ENCODE measurements at regions not wholly inside any gene's neighbourhood (a gene's known extent, or its start where the extent isn't known, plus 50 kb on each side); places are given as distances from the start of the nearest gene placed in this dataset.
A peak's percentile ranks its signal among the peaks of the same experiment; 100 is the strongest.

DNA sequence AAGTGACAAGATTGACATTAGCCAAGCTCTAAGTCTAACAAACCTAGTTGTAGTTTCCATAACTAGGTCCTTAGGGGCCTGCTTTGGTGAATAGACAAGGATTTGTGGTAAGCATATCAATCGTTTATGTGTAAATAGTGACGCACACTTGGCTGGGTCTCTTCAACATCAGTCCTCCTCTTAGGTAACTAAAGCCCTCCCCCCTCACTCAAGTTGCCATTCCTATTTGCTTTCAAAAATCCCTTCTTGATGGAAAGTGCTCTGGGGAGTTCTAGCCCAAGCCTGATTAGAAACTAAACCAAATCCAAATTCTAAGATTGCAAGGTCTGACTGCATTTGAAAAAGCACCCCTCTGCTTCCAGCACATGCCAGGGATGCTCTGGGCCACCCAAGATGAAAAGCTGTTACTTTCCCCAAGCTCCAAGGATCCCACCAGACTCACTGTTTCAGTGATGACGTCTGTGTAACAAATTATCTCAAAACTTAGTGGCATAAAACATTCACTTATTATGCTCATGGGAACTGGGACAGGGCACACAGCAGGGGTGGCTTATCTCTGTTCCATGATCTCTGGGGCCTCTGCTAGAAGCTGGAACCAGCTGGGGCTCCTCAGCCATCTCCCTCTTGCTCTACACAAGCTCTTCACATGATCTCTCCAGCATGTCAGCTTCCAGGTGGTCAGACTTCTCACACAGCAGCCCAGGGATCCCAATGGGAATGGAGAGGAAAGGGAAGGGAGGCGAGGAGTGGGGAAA lies 74.1 kb downstream of the RRAGC start (continued):
- TF ChIP-seq ELF2 (CRISPR knock-in tag; IDR thresholded peaks at IDR 0.05) (no peak), MAZ (CRISPR knock-in tag; conservative IDR thresholded peaks at IDR 0.05 in 1 of 2, IDR thresholded peaks at IDR 0.05 in 1 of 2) (peak in 1 of 2 experiments; percentile 12; a peak in 1 of 4 replicates), MEIS2 (IDR thresholded peaks at IDR 0.05; ENCODE audit: partially characterized antibody) (peak; percentile 32), DACH1 (IDR thresholded peaks at IDR 0.05; ENCODE audit: partially characterized antibody) (peak; percentile 53), NFE2L1 (tag; IDR thresholded peaks at IDR 0.05; ENCODE audit: borderline replicate concordance, low read depth) (no peak), TARDBP (IDR thresholded peaks at IDR 0.05) (no peak), RFX5 (IDR thresholded peaks at IDR 0.05; ENCODE audit: low read depth, low read length) (no peak), ZKSCAN8 (CRISPR knock-in tag; IDR thresholded peaks at IDR 0.05) (no peak), TBL1XR1 (IDR thresholded peaks at IDR 0.05; ENCODE audit: low read length in 2 of 2) (no peak), ZNF143 (CRISPR knock-in tag; IDR thresholded peaks at IDR 0.05) (no peak)
- TF ChIP-seq, protein P1, sequence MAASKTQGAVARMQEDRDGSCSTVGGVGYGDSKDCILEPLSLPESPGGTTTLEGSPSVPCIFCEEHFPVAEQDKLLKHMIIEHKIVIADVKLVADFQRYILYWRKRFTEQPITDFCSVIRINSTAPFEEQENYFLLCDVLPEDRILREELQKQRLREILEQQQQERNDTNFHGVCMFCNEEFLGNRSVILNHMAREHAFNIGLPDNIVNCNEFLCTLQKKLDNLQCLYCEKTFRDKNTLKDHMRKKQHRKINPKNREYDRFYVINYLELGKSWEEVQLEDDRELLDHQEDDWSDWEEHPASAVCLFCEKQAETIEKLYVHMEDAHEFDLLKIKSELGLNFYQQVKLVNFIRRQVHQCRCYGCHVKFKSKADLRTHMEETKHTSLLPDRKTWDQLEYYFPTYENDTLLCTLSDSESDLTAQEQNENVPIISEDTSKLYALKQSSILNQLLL (CRISPR knock-in tag; IDR thresholded peaks at IDR 0.05; ENCODE audit: borderline replicate concordance): no peak
- TF ChIP-seq, protein P2, sequence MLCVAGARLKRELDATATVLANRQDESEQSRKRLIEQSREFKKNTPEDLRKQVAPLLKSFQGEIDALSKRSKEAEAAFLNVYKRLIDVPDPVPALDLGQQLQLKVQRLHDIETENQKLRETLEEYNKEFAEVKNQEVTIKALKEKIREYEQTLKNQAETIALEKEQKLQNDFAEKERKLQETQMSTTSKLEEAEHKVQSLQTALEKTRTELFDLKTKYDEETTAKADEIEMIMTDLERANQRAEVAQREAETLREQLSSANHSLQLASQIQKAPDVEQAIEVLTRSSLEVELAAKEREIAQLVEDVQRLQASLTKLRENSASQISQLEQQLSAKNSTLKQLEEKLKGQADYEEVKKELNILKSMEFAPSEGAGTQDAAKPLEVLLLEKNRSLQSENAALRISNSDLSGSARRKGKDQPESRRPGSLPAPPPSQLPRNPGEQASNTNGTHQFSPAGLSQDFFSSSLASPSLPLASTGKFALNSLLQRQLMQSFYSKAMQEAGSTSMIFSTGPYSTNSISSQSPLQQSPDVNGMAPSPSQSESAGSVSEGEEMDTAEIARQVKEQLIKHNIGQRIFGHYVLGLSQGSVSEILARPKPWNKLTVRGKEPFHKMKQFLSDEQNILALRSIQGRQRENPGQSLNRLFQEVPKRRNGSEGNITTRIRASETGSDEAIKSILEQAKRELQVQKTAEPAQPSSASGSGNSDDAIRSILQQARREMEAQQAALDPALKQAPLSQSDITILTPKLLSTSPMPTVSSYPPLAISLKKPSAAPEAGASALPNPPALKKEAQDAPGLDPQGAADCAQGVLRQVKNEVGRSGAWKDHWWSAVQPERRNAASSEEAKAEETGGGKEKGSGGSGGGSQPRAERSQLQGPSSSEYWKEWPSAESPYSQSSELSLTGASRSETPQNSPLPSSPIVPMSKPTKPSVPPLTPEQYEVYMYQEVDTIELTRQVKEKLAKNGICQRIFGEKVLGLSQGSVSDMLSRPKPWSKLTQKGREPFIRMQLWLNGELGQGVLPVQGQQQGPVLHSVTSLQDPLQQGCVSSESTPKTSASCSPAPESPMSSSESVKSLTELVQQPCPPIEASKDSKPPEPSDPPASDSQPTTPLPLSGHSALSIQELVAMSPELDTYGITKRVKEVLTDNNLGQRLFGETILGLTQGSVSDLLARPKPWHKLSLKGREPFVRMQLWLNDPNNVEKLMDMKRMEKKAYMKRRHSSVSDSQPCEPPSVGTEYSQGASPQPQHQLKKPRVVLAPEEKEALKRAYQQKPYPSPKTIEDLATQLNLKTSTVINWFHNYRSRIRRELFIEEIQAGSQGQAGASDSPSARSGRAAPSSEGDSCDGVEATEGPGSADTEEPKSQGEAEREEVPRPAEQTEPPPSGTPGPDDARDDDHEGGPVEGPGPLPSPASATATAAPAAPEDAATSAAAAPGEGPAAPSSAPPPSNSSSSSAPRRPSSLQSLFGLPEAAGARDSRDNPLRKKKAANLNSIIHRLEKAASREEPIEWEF (CRISPR knock-in tag; IDR thresholded peaks at IDR 0.05): no peak

All from K562 (cell line).